Fibroblast of gingiva (primary cell): ENCODE measurements at regions not wholly inside any gene's neighbourhood (a gene's known extent, or its start where the extent isn't known, plus 50 kb on each side); places are given as distances from the start of the nearest gene placed in this dataset.
A peak's percentile ranks its signal among the peaks of the same experiment; 100 is the strongest.
"Not testable (repeated sequence)": the region's sequence is repeated elsewhere in the genome, so short reads cannot be mapped to it uniquely, and the experiment has no call there.

Experiments used
- DNase-seq: peaks from one replicate; pipeline ENCODE4 v3.0.0-alpha.2; 2011; ENCODE audit warnings: low read depth

DNA sequence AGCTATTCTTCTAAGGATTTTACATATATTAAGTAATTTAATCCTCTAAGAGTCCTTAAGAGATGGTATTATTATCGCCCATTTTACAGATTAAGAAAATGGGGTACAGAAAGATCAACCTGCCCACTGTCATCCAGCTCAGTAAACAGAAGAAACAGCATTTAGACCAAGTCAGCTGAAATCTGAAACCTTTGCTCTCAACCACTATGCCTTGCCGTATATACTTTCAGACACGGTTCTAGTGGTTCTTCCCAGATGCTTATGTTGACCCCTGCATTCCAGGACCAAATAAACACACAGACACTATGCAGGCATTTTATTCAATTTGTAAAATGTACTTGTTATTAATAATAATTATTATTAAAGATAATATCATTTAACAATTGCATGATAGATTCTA, 854.8 kb downstream of the KCNJ2 start:
- no peak for DNase-seq

GRCh38 chr17:71024969-71025368, 855.6 kb downstream of the KCNJ2 start:
- no peak for DNase-seq

DNA sequence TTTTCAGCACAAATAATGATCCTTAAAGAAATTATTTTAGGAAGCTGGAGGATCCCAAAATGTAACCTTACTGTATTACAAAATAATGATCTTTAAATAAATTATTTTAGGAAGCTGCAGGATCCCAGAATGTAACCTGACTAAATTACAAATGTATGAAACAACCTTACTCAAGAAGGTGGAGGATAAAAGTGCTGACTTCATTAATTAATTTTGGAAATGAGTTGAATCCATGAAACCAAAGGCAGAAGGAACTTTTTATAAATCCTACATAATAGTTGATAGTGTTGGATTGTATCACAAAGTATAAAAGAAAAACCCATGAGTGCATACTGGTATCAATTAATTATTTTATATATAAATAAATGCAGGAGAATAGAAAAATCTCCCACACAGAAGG, 859.9 kb downstream of the KCNJ2 start:
- DNase-seq: no peak

- DNase-seq: not testable (repeated sequence)
Observed at GRCh38 chr17:71031286-71031685, 862.0 kb downstream of the KCNJ2 start.

DNA sequence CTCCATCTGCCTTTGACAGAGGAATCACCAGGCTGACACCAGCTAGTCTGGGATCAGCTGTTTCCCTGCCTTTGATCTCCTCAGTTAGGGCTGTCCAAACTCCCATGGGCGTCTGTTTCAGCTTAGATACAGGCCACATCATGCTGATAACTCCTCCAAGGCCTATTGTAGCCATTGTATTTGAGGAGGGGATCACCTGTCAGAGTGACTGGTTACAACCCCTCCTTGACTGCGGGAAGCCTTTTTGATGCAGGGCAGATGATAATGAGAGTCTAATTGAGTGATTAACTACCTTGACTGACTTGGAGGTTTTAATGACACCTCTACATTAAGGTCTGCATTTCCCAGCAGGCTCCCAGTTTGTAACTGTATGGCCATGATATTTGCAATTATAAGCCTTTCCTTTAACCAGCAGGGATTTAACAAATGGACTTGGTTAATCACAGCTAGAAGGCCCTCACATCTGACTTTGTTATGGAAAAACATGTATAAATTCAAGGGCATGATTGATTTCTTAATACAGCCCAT, 863.5 kb downstream of the KCNJ2 start:
- DNase-seq: no peak

GRCh38 chr17:71033336-71033735, 864.0 kb downstream of the KCNJ2 start:
- no peak for DNase-seq

GRCh38 chr17:71035226-71035625, 865.9 kb downstream of the KCNJ2 start:
- no peak for DNase-seq

DNA sequence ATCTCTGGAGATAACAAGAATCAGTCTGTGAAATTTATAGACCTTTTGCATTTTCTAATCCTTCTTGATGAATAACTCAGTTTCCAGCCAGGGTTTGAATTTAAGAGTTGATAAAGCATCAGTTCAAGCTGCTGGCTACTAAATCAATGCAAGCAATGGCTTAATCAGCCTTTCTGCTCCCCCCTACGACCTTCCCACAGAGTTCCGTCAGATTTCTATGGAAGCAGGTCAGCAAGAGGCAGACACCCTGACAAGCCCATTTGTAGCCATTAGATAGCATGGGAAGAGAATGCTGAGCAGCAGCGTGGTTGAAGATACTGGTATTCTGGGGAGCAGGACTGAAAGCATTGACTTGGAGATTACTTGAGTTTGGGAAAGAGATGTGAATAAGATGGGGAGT, 868.1 kb downstream of the KCNJ2 start:
- DNase-seq: no peak

- DNase-seq: no peak
Observed at GRCh38 chr17:71039391-71039790, 870.1 kb downstream of the KCNJ2 start.

DNA sequence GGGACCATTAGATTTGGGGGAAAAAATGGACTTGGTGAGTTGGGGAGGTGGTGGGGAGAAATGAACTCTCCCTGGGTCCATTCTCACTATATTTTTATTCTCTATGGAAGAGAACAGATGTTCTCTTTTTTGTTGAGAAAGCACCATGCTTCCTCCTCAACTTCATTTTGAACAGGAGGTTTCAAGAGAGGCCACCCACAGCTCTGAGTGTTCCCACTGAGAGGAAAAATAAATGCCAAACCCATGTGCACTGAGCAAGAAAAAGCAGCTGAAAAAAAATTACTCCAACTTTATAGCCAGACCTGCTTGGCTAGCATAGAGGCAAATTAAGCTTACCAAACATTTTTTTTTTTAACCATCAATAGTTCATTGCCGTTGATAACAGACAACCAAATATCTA, 883.6 kb downstream of the KCNJ2 start:
- no peak for DNase-seq

DNA sequence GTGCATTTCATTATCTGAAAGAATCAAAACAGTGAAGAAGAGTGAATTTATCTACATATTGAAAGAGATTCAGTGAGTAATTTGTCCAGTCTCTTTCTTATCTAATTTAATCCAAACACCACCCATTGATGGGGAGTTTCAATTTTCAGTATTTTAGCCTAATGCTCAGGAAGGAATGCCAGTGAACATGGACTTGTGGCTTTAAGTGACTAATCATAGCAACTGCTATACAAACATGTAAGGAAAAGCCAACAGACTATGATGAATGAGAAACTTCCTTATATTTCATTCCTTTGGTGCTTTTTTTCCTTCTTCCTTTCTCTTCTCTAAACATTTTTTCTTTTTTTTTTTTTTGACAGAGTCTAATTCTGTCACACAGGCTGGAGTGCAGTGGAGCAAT, 885.8 kb downstream of the KCNJ2 start:
- no peak for DNase-seq

DNA sequence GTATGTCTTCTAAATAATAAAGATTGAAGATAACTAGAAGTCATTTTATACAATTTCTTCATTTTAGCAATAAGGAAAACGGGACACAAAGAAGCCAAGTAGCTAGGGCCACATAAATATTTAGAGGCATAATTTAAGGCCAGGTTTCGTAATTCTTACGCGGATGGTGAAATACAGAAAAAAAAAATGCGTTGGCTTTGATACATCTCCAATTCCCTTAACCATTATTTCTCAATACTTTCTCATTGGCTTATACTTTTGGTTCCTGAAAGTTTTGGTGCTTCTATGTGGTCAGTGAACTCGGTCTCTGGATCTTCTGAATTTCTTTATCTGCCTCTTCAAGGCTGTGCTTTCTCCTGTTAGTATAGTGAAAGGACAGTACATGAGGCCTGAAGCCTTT, 888.1 kb downstream of the KCNJ2 start:
- peak; percentile 49 for DNase-seq

GRCh38 chr17:71057938-71058337, 888.6 kb downstream of the KCNJ2 start:
- no peak for DNase-seq

DNA sequence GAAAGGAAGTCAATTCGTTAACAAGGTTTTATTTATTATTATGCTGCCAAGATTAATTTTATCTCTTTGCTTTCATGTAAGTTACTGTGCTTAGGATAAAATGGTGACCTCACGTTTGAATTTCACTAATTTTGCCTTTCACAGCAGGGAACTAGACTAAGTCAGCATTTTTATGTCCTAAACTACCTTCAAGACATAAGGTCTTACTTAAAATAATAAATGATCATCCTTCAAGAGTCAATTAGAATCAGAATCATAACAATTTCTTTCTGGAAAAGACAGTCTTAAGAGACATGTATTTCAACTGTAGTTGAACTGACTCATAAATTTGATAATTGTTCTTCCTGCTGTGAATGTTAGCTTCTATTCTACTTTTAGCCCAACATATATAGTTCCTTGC, 893.8 kb downstream of the KCNJ2 start:
- DNase-seq: no peak

- no peak for DNase-seq
Observed at GRCh38 chr17:71063559-71063958, 894.2 kb downstream of the KCNJ2 start.

- no peak for DNase-seq
Observed at GRCh38 chr17:71067669-71068407, 898.5 kb downstream of the KCNJ2 start.

DNA sequence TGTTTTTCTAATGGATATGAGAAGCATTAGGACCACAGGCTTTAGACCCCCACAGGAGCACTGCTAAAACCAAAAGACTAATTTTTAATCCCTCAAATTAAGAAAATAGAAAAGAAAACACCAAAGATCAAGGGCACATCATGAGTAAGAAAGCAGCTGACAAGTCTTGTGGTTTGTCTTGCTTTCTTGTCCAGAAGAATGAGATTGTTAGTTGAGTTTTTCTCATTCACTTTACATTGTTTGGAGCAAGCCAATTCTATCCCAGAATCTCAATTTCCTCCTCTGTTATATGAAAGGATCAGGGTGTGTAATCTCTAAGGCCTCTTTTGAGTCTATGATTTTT, 899.0 kb downstream of the KCNJ2 start:
- no peak for DNase-seq

- no peak for DNase-seq
Observed at GRCh38 chr17:71071041-71071440, 901.7 kb downstream of the KCNJ2 start.

GRCh38 chr17:71071837-71072236, 902.5 kb downstream of the KCNJ2 start:
- DNase-seq: peak; percentile 90

DNA sequence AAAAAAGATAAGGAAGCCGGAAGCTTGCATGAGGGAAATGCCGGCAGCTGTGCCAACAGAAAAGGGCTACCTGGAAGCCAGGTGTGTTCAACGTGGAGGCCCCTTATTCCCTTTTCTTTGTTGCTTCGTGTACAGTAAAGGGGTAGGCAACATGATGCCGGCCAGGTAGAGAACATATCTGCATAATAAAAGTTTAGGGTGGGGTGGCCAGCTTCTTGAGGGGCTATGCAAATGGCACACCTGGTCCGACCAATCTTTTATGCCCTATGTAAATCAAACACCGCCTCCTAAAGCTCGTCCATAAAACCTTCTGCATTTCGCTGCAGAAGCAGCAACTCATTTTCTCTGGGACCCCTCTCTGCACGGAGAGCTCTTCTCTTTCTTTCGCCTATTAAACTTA, 911.6 kb downstream of the KCNJ2 start:
- no peak for DNase-seq

DNA sequence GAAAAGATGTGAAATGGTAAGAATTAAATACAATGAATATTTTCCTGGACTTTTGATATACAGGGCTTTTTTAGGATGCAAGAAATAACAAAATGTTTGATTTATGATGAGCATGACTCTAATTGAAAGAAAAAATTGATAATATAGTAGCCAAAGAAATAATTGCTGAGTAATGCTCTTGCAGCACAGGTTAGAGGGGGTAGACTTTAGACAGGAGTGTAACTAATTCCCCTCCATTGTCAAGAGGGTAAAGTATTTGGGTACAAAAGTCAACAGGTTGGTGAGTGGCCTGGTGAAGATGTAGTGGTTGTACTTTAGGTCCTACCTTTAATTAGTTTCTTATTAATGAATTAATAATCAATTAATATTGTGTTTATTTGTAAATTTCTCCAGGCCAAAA, 912.3 kb downstream of the KCNJ2 start:
- DNase-seq: no peak

GRCh38 chr17:71084219-71084618, 914.9 kb downstream of the KCNJ2 start:
- peak; percentile 4 for DNase-seq

- no peak for DNase-seq
Observed at GRCh38 chr17:71084838-71085237, 915.5 kb downstream of the KCNJ2 start.
